HG02610 (cell line): ENCODE measurements at regions not wholly inside any gene's neighbourhood (a gene's known extent, or its start where the extent isn't known, plus 50 kb on each side); places are given as distances from the start of the nearest gene placed in this dataset.

Experiments
- ATAC-seq: cut with Tn5 transposase; IDR thresholded peaks from one replicate; pipeline ENCODE4 v1.9.1; 2021; ENCODE audit warnings: mild to moderate bottlenecking, moderate library complexity; ENCODE audit not compliant: unreplicated experiment

GRCh38 chr14:46788994-46789393 is 137.4 kb upstream of the RPL10L start:
- no peak for ATAC-seq

GRCh38 chr14:46782281-46782680 is 130.7 kb upstream of the RPL10L start:
- ATAC-seq: no peak

- peak; percentile 99 for ATAC-seq
These were observed 117.7 kb upstream of the RPL10L start for GRCh38 chr14:46769292-46769691.

- no peak for ATAC-seq
These were observed 95.5 kb upstream of the RPL10L start for GRCh38 chr14:46747001-46747652.

GRCh38 chr14:46734286-46734685 is 82.7 kb upstream of the RPL10L start:
- no peak for ATAC-seq

GRCh38 chr14:46717211-46717610 is 65.6 kb upstream of the RPL10L start:
- ATAC-seq: no peak
